ENCODE measurements at regions not wholly inside any gene's neighbourhood (a gene's known extent, or its start where the extent isn't known, plus 50 kb on each side); places are given as distances from the start of the nearest gene placed in this dataset.

DNA sequence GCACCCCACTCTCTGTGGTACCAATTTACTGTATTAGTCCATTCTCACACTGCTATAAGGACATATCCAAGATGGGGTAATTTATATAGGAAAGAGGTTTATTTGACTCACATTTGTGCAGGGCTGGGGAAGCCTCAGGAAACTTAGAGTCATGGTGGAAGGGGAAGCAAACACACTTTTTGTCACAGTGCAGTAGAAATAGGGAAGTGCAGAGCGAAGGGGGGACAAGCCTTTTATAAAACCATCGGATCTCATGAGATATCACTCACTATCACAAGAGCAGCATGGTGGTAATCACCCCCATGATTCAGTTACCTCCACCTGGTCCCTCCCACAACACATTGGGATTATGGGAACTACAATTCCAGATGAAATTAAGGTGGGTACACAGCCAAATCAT, 766.9 kb upstream of the PCDH10 start:
- TF ChIP-seq POLR2A (IDR thresholded peaks at IDR 0.05) (no peak), POLR2AphosphoS5 (IDR thresholded peaks at IDR 0.05) (no peak)
- TF ChIP-seq, protein P1, sequence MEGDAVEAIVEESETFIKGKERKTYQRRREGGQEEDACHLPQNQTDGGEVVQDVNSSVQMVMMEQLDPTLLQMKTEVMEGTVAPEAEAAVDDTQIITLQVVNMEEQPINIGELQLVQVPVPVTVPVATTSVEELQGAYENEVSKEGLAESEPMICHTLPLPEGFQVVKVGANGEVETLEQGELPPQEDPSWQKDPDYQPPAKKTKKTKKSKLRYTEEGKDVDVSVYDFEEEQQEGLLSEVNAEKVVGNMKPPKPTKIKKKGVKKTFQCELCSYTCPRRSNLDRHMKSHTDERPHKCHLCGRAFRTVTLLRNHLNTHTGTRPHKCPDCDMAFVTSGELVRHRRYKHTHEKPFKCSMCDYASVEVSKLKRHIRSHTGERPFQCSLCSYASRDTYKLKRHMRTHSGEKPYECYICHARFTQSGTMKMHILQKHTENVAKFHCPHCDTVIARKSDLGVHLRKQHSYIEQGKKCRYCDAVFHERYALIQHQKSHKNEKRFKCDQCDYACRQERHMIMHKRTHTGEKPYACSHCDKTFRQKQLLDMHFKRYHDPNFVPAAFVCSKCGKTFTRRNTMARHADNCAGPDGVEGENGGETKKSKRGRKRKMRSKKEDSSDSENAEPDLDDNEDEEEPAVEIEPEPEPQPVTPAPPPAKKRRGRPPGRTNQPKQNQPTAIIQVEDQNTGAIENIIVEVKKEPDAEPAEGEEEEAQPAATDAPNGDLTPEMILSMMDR (IDR thresholded peaks at IDR 0.05) = no peak

Measured in breast epithelium (tissue), 3 donors.